ENCODE measurements at regions not wholly inside any gene's neighbourhood (a gene's known extent, or its start where the extent isn't known, plus 50 kb on each side); places are given as distances from the start of the nearest gene placed in this dataset.

DNA sequence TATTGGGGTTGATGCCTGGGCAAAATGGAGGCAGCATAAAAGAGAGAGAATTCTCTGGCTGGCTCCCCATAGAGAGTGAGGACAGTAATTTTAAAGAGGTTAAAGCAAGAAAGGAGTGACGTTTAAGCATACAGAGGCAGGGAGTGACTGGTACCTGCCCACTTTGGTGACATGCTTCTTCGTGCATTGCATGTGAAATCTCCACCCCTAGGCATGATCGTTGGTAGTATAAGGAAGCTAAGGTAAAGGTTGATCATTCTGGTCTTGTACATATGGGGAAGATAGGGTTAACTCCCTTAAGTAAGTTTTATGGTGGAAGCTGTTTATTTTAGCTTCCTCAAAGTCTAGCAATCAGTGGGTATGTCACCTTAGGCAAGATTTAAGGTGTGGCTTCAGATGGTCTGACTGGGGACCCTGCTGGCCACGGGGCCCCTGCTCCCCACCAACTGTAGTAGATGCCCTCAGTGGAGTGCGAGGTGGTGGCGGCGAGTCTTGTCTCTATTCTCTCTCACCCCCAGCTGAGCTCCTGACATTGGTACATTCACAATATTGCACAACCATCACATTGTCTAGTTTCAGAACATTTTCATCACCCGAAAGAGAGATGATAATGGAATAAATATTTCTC is 797.5 kb upstream of the SPRY2 start:
- intact Hi-C loops (cut with DNase I) = no loop called here
- Histone ChIP-seq H3K27me3 (no peaks in the 10 kb centered on the region), H3K36me3 (replicated peaks in 1 of 2) (no peaks in the 10 kb centered on the region), H3K4me3 (no peak overlapping the region), H3K27ac (no peak overlapping the region), H3K4me1 (replicated peaks in 1 of 2) (no peaks in the 10 kb centered on the region), H3K9me3 (replicated peaks in 1 of 3) (no peaks in the 10 kb centered on the region)
- 60 to 69% (median 66%) methylated on average over 8 of the region's 8 CpGs for WGBS, 4 donors
- TF ChIP-seq CTCF (IDR thresholded peaks at IDR 0.05) = no peak
- no peak for DNase-seq

DNA sequence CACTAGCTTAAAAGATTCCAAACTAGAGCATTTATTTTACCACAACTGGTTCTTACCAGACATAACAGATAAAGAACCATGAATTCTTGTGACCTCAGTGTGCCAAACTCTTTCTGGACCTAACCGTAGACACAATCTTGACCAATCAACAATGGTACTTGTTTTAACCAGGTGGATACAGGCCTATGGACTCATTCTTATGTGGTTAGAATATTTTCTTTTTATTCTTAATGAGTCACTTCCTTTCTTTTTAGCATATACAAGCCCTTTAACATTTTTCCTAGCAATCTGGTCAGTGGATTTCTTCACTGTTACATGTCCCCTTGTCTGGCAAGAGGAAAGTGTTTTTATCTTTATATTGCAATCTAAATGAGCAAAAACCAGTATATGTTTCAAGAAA is 792.1 kb upstream of the SPRY2 start:
- 71 to 100% (median 87%) methylated on average over 1 of the region's 1 CpG for WGBS, 4 donors
- intact Hi-C loops (cut with DNase I) = no loop called here
- no peaks in the 10 kb centered on the region for H3K36me3 ChIP-seq (replicated peaks in 1 of 2)

GRCh38 chr13:81117416-81117815 is 776.5 kb upstream of the SPRY2 start:
- Histone ChIP-seq H3K27ac (no peak overlapping the region), H3K4me3 (no peak overlapping the region), H3K4me1 (replicated peaks in 1 of 2) (no peaks in the 10 kb centered on the region), H3K9me3 (replicated peaks in 1 of 3) (no peaks in the 10 kb centered on the region), H3K27me3 (no peaks in the 10 kb centered on the region), H3K36me3 (replicated peaks in 1 of 2) (no peaks in the 10 kb centered on the region)
- DNase-seq = no peak
- intact Hi-C loops (cut with DNase I) = no loop called here
- TF ChIP-seq POLR2A (IDR thresholded peaks at IDR 0.05) (no peak), CTCF (IDR thresholded peaks at IDR 0.05) (no peak)

More for the DNA sequence above, 792.1 kb upstream of the SPRY2 start:
- TF ChIP-seq POLR2A (IDR thresholded peaks at IDR 0.05) (no peak), CTCF (IDR thresholded peaks at IDR 0.05) (no peak)
- H3K27me3 ChIP-seq = no peaks in the 10 kb centered on the region
- H3K27ac ChIP-seq = no peak overlapping the region
- no peaks in the 10 kb centered on the region for H3K9me3 ChIP-seq (replicated peaks in 1 of 3)
- DNase-seq = no peak
- no peak overlapping the region for H3K4me3 ChIP-seq
- H3K4me1 ChIP-seq (replicated peaks in 1 of 2) = no peaks in the 10 kb centered on the region

GRCh38 chr13:81116461-81117282 is 775.7 kb upstream of the SPRY2 start:
- H3K9me3 ChIP-seq (replicated peaks in 1 of 3) = no peaks in the 10 kb centered on the region
- no peak overlapping the region for H3K4me3 ChIP-seq
- H3K27ac ChIP-seq = no peak overlapping the region
- H3K27me3 ChIP-seq = no peaks in the 10 kb centered on the region
- intact Hi-C loops (cut with DNase I) = no loop called here
- DNase-seq = no peak
- no peaks in the 10 kb centered on the region for H3K4me1 ChIP-seq (replicated peaks in 1 of 2)
- TF ChIP-seq POLR2A (IDR thresholded peaks at IDR 0.05) (no peak), CTCF (IDR thresholded peaks at IDR 0.05) (no peak)
- no peaks in the 10 kb centered on the region for H3K36me3 ChIP-seq (replicated peaks in 1 of 2)
- WGBS, 4 donors = 65 to 72% (median 68%) methylated on average over 5 of the region's 5 CpGs
